GM12891 (cell line): ENCODE measurements at regions not wholly inside any gene's neighbourhood (a gene's known extent, or its start where the extent isn't known, plus 50 kb on each side); places are given as distances from the start of the nearest gene placed in this dataset.

Source experiments
- DNase-seq: peaks from one replicate; pipeline ENCODE4 v3.0.0; 2011; ENCODE audit warnings: low spot score; ENCODE audit not compliant: insufficient read length
- FAIRE-seq: peaks from 2 replicates; lab custom pipeline; 2011; peaks lifted over from hg19 to GRCh38; lab: Jason Lieb, UNC
- PAX5 ChIP-seq: IDR thresholded peaks from 2 replicates; pipeline ENCODE4 v1.6.1; 2011; ENCODE audit warnings: low read length, moderate library complexity, mild to moderate bottlenecking; ENCODE audit not compliant: insufficient read depth, severe bottlenecking
- POLR2A ChIP-seq: IDR thresholded peaks from 2 replicates; pipeline ENCODE4 v1.6.1; 2011; ENCODE audit warnings: low read depth, low read length, control low read depth
- POLR2AphosphoS5 ChIP-seq: IDR thresholded peaks from 2 replicates; pipeline ENCODE4 v1.6.1; 2011; ENCODE audit warnings: low read depth, low read length, control low read depth
- POU2F2 ChIP-seq: IDR thresholded peaks from 2 replicates; pipeline ENCODE4 v1.6.1; 2011; ENCODE audit warnings: low read depth, mild to moderate bottlenecking, control low read depth, low read length, moderate library complexity
- SPI1 ChIP-seq: IDR thresholded peaks from 2 replicates; pipeline ENCODE4 v1.6.1; 2011; ENCODE audit warnings: low read depth, low read length, control low read depth
- TAF1 ChIP-seq: IDR thresholded peaks from 2 replicates; pipeline ENCODE4 v1.6.1; 2011; ENCODE audit warnings: low read depth, low read length, control low read depth

DNA sequence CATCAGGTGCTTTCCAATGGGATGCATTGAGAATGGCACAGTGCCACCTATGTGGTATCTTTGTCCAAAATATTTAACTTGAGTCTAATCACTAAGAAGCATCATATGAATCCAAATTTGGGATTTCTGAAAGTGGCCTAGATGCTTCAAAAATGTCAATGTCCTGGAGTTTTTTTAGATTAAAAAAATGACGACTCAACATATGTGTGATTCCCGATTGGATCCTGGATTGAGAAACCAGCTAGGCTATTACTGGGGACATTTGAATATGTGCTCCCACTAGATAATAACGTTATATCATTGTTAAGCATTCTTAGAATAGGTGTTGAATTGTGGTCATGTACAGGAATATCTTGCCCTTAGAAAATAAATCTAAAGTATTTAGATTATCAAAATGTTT is 189.2 kb downstream of the TBXT start:
- no peak for FAIRE-seq
- TF ChIP-seq POLR2A: no peak

GRCh38 chr6:165976684-165977083 is 191.0 kb downstream of the TBXT start:
- TF ChIP-seq TAF1: no peak
- no peak for TF ChIP-seq POU2F2
- DNase-seq: no peak
- no peak for FAIRE-seq

More for the DNA sequence above, 189.2 kb downstream of the TBXT start:
- no peak for DNase-seq

GRCh38 chr6:165974817-165975216 is 192.8 kb downstream of the TBXT start:
- DNase-seq (no peak), FAIRE-seq (no peak)
- TF ChIP-seq POLR2AphosphoS5: no peak
- TF ChIP-seq TAF1: no peak

GRCh38 chr6:165973473-165973872 is 194.2 kb downstream of the TBXT start:
- no peak for FAIRE-seq
- no peak for DNase-seq
- TF ChIP-seq PAX5 (no peak), POLR2AphosphoS5 (no peak), POLR2A (no peak), SPI1 (no peak), TAF1 (no peak), POU2F2 (no peak)

- TF ChIP-seq POLR2A (no peak), SPI1 (no peak), POU2F2 (no peak), PAX5 (no peak)
- FAIRE-seq (no peak), DNase-seq (no peak)
Observed at GRCh38 chr6:165972139-165972802, 195.4 kb downstream of the TBXT start.

DNA sequence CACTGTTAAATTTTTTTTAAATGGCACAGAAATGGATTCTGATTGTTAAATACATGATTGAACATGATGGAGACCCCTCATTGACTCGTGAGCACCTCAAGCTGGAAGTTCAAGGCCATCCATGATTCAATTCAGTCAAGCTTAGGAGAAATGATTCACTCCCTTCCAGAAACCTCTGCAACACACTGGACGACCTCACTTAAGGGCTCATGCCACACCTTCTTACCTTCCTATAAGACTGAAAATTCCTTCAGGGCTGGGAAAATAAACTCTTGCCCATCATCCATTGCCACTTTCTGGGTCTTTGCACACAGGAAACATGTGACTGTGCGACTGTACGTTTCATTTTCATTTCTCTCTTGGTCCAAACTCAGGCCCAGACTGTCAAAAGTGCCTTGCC is 196.4 kb downstream of the TBXT start:
- TF ChIP-seq POLR2A: no peak
- no peak for TF ChIP-seq POLR2AphosphoS5
- no peak for TF ChIP-seq SPI1
- TF ChIP-seq PAX5: no peak
- TF ChIP-seq TAF1: no peak
- TF ChIP-seq POU2F2: no peak
- FAIRE-seq (no peak), DNase-seq (no peak)

DNA sequence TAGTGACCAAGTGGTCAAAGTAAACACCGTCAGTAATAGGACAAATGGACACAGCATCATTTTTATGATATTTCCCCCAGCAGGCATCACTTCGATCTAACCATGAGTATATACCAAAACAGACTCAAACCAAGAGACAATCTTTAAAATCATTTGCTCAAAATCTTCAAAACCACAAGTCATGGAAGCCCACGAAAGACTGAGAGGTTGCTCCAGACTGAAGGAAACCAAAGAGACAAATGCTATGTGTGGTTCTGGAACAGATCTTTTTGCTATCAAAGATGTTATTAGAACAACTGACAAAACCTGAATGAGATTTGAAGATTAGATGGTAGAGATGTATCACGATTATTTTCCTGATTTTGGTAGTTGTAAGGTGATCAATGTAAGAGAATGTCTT is 197.7 kb downstream of the TBXT start:
- no peak for DNase-seq
- TF ChIP-seq SPI1 (no peak), POLR2A (no peak), POU2F2 (no peak), PAX5 (no peak), TAF1 (no peak), POLR2AphosphoS5 (no peak)
- FAIRE-seq: no peak

GRCh38 chr6:165969184-165969583 is 198.5 kb downstream of the TBXT start:
- TF ChIP-seq SPI1 (no peak), PAX5 (no peak), POU2F2 (no peak), POLR2AphosphoS5 (no peak), POLR2A (no peak), TAF1 (no peak)
- FAIRE-seq: no peak

GRCh38 chr6:165968408-165968807 is 199.2 kb downstream of the TBXT start:
- FAIRE-seq (no peak), DNase-seq (no peak)
- TF ChIP-seq POLR2A: no peak
- no peak for TF ChIP-seq POU2F2
- no peak for TF ChIP-seq TAF1
- TF ChIP-seq PAX5: no peak
- TF ChIP-seq POLR2AphosphoS5: no peak
- TF ChIP-seq SPI1: no peak

More at GRCh38 chr6:165969184-165969583, 198.5 kb downstream of the TBXT start:
- no peak for DNase-seq

DNA sequence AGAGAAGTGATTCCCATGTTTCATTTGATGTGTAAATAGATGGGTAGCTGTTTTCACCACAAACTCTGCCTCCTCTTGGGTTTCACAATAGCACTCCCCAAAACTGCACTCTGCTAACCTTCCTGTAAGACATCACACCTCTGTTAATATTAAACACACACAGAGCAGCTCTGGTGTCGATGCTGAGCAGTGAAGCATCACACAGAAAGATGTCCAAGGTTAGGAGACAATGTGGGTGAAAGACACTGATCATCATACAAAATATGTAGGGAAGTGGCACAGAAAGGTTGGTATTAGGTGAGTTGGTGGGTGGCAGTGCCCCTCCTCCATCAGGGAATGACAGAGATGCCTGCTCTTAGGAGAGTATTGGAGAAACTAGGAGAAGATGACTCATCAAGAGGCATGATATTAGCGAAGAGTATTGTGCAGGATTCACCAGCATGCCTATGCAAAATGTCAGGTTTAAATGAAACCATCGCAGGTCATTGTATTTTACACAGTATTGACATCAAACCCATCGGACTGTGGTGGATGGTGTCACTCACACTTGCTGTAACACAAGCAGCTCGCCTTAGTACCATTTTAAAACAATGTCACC is 199.7 kb downstream of the TBXT start:
- no peak for DNase-seq
- no peak for TF ChIP-seq POU2F2
- TF ChIP-seq PAX5: no peak
- TF ChIP-seq TAF1: no peak
- no peak for TF ChIP-seq POLR2AphosphoS5
- TF ChIP-seq SPI1: no peak
- no peak for TF ChIP-seq POLR2A
- no peak for FAIRE-seq

DNA sequence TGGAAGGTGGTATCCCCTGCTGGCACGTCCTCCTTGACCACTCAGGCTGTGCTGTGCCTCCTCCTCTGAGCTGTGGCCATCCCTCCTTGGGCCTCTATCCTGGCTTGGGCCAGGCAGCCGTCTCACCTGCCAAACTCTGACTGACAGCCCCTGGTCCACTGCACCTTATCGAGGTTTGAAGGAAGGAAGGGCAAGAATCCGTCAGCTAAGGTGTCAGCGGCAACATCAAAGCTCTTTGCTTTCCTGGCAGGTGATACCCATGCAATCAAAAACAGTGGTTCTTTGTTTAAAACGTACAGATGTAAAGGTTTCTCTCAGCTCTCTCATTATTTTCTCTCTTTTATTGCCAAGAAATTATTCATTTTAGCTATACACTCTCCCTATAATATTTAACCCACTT is 203.9 kb downstream of the TBXT start:
- FAIRE-seq (no peak), DNase-seq (no peak)
- no peak for TF ChIP-seq TAF1
- TF ChIP-seq POLR2AphosphoS5: no peak
- TF ChIP-seq POU2F2: no peak
- TF ChIP-seq PAX5: no peak
- no peak for TF ChIP-seq SPI1
- TF ChIP-seq POLR2A: no peak
